ENCODE measurements at regions not wholly inside any gene's neighbourhood (a gene's known extent, or its start where the extent isn't known, plus 50 kb on each side); places are given as distances from the start of the nearest gene placed in this dataset.
"Not testable (repeated sequence)": the region's sequence is repeated elsewhere in the genome, so short reads cannot be mapped to it uniquely, and the experiment has no call there.

DNA sequence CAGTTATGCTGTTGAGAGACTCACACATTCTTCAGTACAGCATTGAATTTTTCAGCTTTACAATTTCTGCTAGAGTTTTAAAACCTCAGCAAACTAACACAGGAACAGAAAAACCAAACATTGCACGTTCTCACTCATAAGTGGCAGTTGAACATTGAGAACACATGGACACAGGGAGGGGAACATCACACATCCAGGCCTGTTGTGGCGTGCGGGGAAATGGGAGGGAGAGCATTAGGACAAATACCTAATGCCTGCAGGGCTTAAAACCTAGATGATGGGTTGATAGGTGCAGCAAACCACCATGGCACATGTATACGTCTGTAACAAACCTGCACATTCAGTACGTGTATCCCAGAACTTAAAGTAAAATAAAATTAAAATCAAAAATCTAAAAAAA lies 270.1 kb upstream of the MME start:
- DNase-seq: not testable (repeated sequence)

DNA sequence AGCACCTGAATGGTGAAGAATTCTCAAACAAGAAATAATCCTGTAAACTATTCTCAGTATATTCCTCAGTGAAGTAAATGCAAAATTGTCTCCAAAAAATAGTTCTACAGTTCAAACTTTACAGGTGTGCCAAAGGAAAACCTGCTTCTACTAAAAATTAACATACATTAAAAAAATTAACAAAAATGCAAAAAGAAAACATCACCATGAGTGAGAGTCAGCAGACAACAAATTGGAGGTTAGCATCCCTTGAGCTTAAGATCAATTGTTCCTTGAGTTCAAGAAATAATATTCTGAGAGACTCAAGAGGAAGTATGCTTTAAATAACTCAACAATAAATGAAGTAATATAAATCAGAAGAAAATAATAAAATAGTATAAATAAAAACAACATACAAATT lies 278.4 kb upstream of the MME start:
- no peak for DNase-seq

DNA sequence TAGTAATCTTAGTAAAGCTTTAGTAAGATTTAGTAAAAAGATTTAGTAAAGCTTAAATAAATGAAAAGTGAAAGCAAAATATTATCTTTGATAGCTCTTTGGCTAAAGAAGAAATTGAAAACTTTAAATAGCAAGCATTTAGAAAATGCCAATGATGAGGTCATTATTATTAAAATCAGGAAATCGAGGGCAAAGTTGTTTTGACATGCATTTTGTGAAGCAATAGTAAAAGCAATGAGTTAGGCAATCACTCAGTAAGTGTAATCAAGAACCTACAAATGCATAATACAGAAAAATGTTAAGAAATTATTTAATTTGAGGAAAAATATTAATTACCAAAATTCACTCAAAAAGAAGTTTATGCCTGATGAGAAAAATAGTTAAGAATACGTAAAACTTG lies 280.3 kb upstream of the MME start:
- DNase-seq: no peak

DNA sequence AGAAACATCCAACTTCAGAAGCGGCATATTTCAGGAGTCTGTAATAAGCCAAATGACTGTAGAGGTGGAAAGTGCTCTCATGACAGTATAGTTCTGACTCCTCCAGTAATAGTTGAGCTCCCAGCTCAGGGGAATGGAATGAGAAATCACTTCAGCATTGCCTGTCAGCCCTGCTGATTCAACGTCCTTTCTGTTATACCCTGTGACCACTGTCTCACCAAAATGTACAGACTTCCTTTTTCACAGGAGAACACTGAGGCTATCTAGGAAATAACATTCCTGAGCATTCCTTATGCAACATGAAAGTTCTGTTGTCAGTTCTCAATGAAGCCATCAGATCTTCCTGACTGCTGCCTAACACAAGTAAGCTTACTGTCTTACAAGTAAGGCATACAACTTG lies 284.5 kb upstream of the MME start:
- peak; percentile 96 for DNase-seq

DNA sequence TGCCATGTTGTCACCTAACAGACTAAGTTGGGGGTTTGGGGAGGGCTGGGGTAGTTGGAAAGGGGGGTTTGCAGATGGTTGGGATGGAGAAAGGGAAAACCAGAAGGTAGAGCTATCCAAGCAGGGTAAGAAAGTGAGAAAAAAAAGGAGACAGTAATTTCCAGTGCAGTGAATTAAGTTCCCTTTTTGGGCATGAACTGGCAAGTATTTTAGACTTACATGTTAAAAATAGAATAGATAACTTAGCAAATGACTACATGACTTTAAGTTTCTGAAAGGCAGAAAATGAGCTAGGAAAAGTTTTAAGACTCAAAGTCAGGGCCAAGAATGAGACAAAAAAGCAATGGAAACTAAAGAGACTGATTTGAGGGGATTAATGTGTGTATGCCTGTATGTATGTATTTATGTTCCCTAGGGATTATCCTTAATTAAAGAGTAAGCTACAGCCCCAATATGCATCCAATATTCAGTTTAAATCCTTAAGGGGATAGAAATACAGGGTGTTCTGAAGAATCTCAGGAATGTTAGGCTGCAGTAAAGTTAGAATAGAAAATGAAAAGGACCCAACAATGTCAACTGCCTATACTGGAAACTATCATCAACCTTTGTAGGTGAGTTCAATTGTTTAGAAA lies 285.2 kb upstream of the MME start:
- no peak for DNase-seq

DNA sequence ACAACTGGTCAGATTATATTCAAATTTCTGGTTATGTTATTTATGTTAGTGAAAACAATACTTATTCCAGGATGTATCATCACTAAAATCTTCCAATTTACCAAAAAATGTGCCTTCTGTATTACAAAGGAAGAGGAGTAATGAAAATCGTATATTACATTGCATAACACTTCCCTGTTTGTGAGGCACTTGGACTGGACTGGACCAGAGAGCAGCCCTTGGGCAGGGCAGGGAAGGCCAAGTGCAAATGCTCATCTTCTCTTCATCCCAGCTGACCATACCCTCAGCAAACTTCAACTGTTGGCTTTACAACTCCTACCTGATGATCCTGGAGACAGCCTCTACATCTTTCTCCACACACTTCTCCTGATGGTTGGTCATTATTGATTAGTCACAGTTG lies 285.7 kb upstream of the MME start:
- DNase-seq: no peak

DNA sequence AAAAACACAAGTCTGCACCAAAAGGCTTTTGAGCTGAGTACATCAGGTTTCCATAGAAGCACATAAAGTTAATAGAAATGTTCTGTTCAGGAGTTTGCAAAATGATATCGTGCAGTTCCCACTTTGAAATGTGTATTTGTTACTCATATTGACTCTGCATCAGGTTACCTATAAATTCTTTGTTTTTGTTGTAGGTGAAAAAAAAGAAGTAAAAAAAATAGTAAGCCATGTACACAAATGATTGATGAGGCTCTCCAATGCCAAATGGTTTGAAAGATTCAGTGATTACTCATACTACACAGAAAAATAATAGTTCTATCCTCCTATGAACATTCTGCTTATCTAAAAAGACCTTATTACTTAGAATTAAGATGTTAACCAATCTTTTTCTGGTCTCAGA lies 287.3 kb upstream of the MME start:
- DNase-seq: peak; percentile 40

DNA sequence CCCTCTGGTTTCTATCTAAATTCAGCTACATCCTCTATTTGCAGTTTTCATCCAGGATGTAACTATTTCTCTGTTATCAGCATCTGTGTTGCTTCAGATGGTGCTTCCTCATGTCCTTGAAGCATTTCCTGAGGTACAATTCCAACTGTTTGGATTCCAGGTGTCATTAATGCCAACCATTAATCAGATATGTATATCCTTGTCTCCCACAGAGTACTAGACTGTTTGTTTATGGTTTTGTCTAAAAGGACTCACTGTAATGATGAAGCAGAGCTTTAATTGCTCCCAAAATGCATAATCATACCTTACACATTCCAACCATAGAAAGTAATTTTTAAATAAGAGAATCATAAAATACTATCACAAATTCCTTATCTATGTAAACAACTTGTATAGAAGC lies 288.5 kb upstream of the MME start:
- no peak for DNase-seq

DNA sequence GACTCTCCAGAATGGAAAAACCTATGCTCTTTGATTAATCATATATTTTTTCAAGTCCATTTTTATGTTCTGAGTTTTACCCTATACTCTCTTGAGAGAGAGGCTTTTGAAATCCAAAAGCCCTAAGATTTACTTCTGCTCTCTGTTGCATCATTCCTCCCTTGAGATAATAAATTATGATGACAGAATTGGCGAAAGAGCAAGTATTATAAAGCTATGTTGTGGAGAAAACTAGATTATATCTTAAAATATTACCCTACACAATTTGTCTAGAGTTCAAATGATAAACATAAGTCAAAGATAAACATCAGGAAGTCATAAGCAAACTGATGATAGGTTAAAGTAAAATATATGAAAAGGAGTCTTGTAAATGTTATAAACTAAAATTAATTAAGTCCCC lies 293.4 kb upstream of the MME start:
- DNase-seq: peak; percentile 85

DNA sequence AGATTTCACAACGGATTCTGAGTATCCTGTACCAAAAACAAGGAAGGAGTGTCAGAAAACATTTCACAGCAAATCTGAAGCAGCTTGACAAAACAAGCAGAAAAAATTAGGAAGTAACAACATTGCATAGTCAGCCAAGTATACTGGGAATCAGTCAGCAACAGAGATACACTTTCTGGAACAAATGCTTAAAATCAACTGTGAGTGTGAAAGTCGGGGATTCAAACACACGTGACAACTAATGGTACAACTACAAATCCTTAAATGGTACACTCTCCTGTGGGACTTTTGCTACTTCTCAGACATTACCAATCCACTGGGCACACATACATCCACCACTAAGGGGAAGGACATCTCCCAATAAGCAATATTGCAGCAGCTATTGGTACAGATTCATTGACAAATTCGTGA lies 296.6 kb upstream of the MME start:
- DNase-seq: no peak

DNA sequence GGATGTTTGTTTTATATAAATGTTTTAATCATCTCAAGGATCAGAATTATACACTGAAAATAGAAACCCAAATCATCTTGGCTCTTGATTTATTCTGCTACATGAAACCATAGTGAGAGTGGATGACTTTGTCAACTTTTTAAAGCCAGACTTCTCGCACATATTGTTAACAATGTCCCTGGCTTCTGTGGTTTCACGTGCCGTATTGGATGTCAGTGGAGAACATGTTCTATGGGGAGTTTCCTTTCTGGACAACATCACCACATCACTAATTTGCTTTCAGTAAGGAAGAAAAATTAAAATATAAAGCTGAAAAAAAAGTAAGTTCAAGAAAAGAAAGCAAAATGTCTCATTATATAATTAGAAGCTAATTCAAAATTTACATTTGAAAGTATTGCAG lies 297.1 kb upstream of the MME start:
- no peak for DNase-seq

DNA sequence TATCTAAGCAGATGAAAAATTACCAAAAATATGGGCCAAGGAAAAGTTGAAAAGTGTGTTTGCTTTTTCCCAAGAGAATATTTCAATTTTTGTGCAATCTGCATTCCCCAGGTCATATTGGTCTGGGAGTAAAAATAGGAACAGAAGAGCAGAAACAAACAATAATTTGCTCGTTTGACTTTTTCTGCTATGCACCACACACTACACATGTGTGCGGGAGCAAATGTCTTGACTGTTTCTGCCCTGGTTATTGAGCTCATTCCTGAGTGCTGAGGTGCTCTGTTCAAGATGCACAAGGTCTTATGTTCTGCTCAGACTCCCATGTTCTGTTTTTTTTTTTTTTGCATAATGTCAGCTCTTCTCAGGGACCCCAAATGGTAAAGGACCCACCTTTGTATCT lies 298.0 kb upstream of the MME start:
- no peak for DNase-seq

DNA sequence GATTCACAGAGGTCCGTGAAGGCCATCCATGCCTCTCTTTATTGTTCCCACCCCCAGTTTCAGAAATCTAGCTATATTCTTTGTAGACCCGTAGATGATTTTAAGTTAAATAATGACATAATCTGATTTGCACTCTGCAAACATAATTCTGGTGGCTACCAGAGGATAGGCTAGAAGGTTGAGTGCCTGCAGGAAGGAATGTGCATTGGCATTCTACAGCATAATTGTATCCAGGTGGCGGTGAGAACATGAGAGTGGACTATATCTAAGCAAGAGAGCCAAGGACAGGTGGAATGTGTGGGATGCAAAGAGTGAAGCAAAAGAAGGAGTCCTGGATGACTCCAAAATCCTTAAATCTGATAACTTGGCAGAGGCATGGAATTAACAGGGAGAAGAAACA lies 298.5 kb upstream of the MME start:
- peak; percentile 41 for DNase-seq

DNA sequence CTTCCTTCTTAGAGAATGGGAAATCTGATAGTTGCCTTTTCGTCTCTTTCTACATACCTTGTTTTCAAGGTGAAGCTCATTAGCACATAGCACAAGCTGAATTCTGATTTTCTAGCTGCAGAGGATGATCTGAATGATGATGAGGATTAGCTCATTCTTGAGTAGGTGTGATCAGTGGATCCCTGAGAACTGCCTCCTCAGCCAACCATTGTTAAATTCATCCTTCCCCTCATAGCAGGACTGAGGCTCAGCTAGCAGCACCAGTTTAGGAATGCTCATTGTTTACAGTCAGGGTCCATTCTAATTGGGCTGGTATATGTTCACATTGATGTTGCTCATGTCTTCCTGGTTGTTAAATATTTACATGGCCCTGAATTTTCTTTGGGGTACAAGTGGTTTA lies 299.9 kb upstream of the MME start:
- no peak for DNase-seq

DNA sequence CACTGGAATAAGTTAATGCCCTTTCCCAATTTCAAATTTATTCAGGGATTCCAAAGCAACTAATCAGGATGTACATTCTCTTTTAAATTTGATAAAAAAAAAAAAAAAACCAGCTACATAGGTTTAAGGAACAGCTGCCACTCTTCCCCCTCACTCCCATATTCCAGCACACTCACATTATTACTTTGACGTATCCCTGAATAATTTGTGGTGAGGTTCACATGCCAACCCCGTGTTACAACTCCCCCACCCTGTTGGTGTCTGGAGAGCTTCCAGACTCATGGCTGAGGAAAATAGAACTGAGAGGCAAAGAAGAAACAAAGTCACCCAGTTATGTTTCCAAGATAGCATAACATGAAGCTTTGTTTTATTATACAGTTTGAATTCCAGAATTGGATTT lies 300.5 kb upstream of the MME start:
- DNase-seq: peak; percentile 88

DNA sequence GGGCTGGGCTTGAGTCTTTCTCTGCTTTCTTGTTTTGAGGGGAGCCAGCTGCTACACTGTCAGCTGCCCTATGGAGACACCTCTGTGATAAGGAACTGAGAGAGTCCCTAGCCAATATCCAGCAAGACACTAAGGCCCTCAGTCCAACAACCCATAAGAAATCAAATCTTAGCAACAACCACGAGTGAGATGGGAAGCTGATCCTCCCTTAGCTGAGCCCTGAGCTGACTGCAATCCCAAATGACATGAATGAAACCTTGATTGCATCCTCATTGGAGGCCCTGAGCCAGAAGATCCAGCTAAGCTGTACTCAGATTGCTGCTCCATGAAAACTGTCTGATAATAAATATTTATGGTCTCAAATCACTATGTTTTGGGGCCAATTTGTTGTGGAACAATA lies 302.1 kb upstream of the MME start:
- DNase-seq: peak; percentile 8

DNA sequence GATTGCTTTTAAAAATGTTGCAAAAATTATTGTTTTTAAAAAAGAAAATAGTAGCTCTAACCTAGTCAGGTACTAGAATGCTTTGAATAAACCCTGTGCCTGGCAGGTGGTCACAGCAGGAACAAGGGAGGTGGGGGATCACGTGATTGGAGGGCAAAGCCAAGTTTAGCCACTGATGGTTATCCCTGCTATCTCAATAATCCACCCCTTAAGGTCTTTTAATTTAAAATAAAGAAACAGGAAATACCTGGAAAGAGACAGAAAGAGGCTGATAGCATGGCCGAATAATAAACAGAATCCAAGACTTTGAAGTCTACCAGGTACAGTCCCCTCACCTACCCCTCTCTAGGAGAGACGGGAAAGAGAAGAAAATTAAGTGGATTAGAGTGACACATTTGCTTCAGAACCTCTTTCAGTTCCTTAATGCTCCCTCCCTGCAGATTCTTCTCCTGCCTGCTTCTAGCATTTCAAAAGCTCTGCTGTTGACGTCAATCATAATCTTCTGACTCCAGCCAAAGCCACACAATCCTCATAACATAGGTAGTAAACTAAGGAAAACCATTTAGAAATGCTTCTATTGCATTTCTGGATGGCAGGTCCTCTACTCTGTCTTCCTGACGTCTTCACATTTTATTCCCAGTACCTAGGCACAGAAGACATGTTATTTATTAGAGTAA lies 303.4 kb upstream of the MME start:
- DNase-seq: no peak

DNA sequence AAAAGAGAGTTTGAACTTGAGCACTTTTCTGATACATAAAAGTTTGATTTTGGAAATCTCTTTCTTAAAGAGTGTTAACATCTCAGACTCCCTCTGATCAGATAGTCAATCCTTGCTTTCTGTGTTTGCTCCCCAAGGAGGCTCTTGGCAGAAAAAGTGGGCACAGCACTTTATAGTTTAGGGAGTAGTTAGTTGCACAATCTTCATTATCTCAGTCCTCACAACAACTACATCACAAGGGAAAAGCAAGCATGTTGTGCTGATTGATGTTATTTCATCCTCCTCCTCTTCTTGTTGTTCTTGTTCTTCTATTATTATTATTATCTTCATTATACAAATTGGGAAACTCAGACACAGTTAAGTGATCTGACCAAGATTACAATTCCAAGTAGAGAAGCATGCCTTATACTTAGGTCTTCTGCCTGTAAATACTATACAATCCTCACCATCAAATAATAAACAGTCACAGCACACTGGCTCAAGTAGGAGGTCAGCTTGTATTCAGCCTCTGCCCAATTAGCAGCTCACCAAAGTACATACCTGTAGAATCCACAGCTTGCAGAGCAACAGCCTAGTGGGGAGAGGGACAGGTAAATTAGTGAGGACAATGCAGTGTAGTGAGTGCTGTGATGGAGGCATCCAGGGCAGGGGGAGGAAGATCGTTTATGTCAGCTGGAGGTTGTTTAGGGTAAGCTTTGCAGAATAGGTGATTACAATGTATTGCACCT lies 304.1 kb upstream of the MME start:
- no peak for DNase-seq

DNA sequence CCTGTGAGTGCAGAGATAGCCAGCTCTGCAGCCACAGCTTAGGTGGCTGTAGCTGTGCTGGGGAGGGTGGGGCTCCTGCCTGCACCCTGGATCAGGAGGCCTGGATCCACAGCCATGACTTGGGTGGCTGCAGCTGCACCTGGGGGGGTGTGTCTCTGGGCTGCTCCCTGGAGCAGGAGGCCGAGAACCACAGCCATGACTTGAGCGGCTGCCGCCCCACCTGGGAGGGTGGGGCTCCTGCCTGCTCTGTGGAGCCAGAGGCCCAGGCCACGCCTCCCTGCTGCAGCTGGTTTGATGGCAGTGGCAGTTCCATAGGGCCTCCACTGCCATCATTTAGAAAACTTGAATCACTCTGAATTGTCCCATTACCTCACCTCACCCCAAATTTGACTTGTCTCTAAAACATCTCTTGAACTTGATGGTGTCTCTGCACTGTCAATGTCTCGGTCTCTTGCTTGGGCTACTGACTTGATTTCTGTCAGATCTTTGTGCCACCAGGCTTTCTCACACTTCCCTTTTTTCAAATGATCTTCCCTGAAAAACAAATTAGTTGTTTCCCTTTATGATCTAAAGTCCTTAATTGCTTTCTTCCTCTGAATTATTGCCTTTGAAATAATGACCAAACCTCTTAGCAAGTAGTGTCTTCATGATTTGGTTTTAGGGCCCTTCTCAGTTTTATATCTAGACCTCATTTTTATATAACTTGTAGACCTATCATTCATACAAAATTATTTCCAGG lies 313.2 kb upstream of the MME start:
- DNase-seq: no peak

DNA sequence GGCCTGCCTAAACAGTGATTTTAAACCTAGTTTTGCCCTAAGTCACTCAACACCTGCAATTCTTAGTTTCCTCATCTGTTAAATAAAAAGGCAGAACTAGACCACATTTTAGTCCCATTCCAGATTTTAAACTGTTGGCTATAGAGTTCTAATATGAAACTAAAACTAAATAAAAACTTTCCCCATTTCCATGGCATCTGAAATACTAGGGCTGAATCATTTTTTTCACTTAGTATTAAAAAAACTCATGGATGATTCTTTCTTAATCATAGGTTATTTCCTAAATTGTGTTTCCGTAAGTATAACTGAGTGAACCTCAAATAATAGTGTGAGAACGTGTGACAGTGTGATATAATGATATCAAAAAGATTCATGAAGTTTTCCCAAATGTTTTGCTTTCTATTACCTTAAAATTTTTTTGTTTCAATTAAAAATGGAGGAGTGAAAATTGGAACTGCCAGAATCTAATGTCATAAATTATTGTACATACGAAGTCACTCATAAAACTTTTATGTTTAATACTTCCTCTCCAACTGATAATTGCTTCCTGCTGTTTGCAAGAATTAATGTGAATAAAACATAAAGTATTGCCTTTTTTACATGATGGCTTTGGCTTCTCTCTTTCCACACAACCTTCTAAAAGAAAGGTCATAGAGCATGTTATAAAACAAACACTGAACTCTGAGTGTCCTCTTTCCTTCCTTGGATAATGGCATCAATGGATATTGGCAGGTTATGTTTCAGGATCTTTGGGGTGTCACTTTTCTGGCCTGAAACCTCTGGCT lies 315.1 kb upstream of the MME start:
- DNase-seq: no peak

DNA sequence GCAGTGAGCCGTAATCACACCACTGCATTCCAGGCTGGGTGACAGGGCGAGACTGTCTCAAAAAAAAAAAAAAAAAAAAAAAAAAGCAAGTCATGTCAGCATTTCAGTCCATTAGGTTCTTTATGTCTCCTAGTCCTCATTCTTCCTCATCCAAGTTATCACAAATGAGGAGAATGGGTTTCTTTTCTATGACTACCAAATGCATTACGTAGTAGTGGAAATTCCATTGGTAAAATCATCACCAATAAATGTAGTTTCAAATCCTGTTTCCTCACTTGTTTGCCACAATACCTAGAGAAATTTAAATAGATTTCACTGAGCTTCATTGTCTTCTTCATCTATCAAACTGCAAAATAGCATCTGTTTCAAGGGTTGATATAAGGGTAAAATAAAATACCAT lies 317.6 kb upstream of the MME start:
- DNase-seq: no peak

DNA sequence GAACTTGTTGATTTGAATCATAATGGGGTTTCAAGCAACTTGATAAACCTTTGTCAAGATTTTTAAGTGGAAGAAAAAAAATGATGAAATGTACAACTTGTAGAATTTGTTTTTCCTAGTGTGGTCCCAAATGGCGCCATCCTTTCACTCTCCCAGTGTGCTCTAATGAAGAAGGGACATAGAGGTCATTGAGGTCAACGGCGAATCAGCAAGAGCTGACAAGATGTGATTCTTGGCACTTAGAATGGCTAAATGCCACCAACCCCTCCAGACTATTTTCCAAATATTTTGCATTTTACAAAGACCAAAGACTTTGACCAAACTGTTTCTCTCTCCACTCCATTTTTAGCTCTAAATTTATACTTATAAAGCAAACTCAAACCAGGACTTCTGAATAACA lies 320.2 kb upstream of the MME start:
- DNase-seq: peak; percentile 45
